ENCODE measurements at regions not wholly inside any gene's neighbourhood (a gene's known extent, or its start where the extent isn't known, plus 50 kb on each side); places are given as distances from the start of the nearest gene placed in this dataset.
"Not testable (repeated sequence)": the region's sequence is repeated elsewhere in the genome, so short reads cannot be mapped to it uniquely, and the experiment has no call there.

DNA sequence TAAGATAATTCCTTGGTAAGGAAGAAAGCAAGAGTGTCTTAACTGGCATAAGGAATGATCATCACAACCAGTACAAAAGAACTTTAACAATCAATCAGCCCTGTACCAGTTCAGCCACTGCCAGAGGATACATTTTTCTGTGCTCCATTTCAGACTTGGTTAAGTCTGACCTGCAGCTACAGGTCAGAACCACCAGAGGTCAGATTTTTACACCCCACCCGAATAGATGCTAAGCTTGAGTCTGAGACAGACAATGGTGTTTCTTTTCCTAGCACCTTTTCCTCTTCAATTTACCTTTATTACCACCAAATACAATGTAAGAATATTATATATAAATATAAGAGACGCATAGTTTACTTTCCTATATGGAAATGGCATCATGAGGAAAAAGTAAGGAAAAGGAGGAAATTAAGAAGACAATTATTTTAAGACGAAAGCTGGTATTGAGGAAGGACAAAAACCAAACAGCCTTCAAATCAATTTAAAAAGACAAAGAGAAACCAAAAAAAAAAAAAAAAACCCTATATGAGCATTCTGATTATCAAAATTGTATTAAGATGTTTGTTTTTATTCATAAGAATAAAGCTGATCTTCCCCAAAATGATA is 215.3 kb upstream of the TTC29 start:
- peak; percentile 29 for DNase-seq (ENCODE audit: low spot score)

DNA sequence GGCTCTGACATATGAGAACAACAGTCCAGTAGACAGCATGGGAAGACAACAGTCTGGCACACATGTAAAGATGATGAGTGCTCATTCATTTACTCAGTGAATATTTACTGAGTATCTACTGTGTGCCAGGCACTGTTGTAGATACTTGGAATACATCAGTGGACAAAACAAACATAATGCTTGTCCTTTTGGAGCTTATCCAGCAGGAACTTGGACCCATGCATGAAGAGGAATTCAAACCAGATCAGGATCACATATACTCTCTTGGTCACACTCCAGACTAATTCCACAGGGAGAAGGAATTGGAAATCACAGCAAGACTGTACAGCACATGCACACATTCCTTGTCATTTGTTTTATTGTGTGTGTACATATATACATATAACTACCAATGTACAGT is 217.6 kb upstream of the TTC29 start:
- no peak for DNase-seq (ENCODE audit: low spot score)

DNA sequence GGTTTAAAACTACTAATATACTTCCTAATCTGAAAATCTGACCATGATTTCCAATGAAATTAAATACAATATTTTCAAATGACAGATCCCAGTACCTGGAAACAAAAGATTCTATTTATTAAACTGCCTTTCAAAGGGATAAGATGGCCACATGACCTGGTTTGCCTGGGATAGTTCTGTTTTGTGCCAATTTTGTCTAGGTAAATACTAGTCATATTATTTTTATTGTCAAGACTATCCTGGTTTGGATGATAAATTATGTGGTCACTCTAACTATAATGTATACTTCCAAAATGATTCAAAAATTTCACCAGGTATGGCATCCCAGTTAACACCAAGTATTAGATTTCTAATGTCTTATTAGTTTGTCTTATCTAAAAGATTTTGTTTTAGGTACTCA is 222.5 kb upstream of the TTC29 start:
- not testable (repeated sequence) for DNase-seq (ENCODE audit: low spot score)

DNA sequence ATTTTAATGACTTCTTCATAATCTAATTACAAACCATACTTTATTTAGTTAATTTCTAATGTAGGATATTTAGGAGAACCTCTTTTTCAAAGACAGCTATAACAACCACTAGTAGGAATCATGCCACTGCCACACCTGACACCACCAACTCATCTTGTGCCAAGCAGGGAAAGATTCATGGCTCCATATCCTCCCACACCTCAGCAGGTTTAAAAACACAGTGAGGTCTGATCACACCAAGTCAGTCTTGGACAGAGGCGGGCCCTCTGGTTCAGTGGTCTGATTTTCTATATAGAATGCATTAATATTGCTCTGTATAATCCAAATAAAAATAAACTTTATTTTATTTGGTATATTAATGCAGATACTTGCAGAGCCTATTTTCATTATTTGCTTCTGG is 227.7 kb upstream of the TTC29 start:
- no peak for DNase-seq (ENCODE audit: low spot score)

DNA sequence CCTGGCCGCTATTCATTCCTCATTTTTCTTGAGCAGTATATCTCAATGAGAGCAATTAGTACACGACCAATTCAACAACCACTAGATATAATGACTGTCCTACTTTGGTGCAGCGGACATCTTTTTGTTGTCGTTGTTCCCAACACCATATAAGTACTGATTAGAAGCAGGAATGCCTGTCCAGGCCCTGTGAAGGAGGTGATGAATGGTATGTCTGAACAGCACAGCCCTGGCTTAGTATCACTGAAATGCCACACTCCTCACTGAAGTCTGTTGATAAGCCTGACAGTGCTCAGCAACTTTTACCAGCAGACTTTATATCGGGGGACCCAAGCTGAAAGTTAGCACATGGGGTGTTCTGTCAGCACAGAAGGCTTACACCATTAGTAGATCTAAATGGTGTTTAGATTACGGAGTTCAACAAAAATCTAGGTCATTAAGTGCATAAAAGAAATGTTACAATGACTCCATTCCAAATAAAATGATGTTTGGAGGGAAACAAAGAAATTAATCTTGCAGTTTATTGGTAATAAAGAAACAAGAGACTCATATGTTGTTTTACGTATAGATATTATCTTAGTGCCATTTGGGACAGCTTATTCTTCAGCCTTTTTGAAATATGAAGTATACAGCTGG is 228.3 kb upstream of the TTC29 start:
- no peak for DNase-seq (ENCODE audit: low spot score)

DNA sequence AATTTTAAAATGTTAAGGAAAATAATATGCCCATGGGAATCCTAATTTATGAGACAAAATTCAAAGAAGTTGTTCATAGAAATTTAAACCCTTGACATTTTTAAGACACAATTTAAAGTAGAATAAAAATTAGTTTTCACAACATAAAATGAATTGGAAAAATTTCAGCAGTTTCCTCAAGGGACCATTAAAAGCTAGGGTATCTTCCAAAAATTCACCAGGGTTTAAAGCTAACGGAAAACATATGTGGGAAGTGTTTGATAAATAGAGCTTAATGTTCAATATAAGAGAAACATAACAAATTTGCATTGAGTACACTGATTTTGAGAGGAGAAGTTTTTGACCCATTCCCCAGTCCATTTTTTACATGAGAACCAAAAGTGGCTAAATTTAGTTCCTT is 228.9 kb upstream of the TTC29 start:
- DNase-seq (ENCODE audit: low spot score): no peak

DNA sequence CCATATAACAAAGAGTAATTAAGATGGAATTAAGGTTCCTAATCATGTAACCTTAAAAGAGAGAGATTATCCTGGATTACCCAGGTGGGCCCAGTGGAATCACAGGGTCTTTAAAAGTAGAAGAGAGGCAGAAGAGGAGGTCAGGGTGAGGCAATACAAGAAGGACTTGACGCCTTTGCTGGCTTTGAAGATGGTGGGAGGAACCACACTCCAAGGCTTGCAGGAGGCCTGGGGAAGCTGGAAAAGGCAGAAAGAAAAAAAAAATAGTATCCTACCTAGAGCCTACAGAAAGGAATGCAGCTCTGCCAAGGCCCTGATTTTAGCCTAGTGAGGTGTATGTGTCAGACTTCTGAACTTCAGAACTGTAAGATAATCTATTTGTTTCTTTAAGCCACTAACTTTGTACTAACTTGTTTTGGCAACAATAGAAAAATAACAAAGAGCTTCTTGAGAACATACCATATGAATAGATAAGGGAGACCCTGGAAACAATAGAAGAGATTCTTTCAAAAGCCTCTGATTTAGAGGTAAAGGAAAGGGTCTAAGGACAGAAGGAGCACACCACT is 229.9 kb upstream of the TTC29 start:
- no peak for DNase-seq (ENCODE audit: low spot score)

DNA sequence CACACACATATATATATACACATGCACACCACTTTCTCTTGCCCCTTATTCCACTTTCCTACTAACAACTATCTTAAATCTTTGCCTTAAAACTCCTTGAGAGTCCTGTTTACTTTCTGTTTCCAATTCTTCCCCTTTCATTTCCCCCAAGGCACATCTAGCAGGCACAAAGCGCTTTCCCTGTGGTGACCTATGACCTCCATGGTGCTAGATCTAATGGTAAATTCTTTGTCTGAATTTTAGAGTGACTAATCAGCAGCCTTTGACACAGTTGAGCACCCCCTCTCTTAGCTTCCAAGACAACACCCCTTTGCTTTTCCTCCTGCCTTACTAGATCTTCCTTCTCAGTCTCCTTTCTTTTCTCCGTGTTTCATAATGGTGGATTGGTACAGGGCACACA is 236.4 kb upstream of the TTC29 start:
- no peak for DNase-seq (ENCODE audit: low spot score)

DNA sequence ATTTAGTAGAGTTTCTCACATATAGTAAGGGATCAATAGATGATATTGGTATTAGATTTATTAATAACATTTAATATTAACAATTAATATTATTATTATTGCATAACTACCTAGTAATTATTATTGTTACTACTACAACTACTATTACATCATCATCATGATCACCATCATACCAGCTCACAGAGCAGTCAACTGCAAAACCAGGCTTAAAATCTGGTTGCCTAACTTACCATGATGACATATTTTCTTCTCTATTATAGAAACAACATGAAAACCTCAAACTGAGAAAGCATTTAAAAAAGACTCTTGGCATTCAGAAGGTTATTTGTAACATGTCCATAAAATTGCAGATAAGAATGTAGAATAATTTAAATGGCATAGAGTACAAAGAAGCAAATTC is 247.0 kb upstream of the TTC29 start:
- no peak for DNase-seq (ENCODE audit: low spot score)

DNA sequence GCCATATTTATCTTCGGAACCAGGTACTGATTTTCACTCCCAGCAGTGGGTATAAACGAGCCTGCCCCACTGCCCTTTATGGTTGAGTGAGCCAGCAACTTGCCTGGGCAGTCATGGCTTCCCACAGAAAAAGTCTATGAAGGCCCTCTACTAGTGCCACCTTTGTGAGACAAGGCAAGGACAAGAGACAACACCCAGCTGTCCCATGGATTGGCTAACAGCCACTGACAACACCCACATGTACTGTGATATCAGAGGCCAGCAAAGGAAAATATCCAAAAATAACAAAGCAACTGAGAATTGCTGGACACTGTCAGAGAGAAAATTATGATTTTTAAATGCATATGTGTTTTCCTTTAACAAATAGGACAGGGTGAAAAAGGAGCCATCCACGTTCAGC is 248.4 kb upstream of the TTC29 start:
- DNase-seq (ENCODE audit: low spot score): no peak

DNA sequence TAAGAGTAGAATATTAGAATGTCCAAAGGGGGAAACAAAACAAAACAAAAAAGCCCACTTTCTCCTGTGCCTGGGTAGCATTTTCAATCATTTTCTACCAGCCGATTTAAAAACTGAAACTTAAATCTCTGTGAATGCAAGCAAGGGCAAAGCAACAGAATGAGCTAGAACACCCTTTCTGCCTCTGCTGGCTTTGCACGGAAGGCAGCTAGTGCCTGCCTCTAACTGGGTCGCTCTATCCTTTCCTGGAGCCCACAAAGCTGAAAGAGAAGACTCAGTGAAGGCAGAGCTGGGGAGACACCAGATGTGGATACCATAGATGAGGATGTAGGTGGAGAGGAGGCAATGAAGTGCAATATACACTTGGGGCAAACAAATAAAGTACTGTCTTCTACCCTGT is 248.9 kb upstream of the TTC29 start:
- DNase-seq (ENCODE audit: low spot score): no peak

DNA sequence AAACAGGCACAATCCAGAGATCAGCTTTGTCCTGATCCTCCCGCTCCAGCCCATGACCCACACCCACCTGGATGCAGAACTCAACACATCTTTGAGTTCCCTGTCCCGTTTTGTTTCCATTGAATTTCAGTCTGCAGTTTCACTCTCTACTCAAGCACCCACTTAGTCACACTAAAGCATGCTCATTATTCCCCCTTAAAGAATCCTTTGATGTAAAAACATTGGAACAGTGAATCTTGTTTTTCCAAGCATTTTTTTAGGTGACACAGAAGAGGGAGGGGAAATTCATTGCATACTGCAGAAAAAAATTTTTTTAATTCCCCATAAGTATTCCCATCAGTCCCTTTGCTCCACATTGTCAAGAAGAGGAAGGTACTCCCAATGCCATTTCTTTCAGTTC is 249.7 kb upstream of the TTC29 start:
- DNase-seq (ENCODE audit: low spot score): no peak

DNA sequence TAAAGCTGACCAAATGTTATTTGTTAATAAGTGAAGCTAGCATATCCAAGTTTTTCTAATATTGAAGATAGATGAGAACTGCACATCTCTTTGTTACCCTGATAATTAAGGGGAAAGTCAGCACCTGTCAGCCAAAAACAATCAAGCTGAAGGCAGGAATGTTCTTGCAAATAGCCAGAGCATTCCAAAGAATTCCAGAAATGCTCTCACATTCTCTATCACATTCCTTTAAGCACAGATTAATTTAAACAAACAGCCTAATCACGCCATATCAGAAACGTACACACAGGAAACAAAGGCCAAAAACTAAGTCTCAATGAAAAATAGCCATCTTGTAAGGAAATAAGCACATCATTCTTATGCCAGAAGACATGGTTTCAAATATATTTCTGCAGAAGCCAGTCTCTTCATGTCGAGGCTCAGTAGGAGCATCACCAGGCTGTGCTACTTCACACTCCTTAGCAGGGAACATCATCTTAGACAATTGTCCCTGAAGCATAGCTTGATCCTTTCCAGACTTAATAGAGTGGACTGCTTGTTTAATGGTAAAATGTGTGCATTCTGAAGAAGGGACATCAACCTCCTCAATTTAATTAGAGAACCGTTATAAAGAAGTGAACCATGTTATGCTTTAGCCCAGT is 252.9 kb upstream of the TTC29 start:
- no peak for DNase-seq (ENCODE audit: low spot score)

DNA sequence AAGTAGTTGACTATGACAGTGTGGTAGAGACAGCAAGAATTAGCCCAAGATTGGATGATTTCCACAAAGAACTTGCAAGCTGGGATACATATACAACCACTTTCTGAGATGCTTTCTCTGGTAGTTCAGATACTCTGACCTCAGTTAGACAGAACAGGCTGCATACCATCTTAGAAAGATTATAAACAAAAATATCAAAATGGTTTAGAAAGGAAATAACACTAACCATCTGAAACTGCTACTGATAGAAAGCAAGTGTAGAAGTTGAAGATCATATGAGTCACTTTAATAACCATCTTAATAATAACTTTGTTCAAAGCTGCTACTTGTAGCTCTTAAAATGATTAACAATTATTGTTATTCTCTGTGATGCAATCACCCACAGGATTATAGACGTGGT is 255.4 kb upstream of the TTC29 start:
- DNase-seq (ENCODE audit: low spot score): no peak

DNA sequence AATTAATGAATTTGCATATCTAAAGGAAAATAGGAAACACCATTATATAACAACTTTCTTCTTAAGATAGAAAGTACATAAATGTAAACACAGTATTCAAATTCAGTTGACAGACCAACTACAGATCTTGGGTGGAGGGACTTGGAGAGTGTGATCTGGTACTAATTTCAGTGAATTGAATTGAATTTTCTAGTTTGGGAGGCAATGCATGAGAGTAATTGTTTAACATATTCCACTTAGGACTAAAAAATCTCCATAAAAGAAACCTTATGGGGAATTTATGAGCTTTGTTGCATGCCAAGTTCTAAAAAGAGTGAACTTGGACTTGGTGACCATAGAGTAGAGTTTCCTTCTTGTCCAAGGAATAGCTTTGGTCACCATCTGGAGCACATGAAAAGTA is 261.1 kb upstream of the TTC29 start:
- no peak for DNase-seq (ENCODE audit: low spot score)

DNA sequence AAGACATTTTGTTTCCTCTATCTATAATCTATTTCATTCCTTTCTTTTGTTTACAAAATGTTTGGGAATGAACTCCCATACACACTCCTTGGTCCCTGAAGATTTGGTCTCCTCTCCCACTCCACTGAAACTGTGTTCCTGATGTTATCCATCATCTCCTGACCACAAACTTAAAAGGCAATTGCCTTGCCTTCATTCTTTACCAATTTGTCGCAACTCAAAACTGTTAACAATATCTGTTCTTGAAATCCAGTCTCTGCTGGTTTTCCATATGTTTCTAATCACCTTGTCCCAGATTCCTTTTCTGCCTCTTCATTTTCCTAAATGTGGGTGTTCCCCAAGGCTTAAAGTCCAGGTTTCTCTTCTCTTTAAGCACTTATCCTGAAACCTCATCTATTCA is 262.2 kb upstream of the TTC29 start:
- no peak for DNase-seq (ENCODE audit: low spot score)

DNA sequence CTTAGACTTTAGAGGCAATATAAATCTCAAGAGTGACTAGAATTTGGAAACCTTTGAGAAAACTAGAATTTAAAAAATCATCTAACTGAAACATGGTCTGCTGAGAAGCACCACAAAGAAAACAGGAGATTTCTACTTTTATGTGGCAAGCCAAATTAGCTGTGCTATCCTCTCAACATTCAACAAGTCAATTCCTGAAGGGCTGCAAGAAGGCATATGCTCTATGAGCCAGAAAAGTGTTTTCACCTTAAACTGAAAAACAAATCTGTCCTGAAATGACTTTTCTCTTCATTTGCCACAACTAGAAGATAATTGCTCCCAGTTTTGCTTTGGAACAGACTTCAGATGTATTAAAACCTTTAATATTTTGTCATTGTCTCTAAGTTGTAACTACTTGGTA is 263.2 kb upstream of the EDNRA start:
- no peak for DNase-seq (ENCODE audit: low spot score)

DNA sequence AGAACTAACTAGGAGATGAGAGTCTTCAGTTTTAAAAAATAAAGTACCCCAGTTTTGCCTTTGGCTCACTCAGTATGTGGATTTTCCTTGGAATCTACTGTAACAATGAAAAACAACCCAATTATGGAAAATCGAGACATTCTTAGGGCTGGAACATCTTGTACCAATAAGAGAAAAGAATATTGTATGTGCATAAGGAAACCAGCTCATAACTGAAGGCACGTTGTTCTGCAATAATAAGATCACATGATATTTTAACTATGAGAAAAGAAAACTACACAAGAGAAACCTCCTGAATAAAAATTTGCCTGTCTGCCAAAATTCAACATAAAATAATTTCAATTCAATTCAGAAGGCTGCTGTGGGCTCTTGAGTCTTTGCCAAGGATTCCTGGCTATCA is 261.8 kb upstream of the EDNRA start:
- DNase-seq (ENCODE audit: low spot score): no peak

DNA sequence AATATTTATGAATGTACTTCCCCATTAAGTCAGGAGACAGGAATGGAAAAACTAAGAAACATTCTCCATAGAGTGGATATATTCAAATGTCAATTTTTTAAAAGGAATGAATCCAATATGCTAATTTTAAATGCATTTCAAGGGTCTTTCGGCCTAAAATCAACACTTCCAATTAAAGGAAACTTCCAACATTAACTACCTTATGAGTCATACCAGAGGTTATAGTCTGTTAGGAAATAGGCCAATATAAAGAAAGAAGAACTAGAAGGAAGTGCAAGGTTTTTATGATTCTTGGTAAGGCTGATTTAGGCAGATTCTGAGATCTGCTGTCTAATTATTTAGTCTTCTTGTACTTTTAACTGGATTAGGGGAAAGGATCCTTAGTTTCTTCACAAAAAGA is 260.1 kb upstream of the EDNRA start:
- no peak for DNase-seq (ENCODE audit: low spot score)

DNA sequence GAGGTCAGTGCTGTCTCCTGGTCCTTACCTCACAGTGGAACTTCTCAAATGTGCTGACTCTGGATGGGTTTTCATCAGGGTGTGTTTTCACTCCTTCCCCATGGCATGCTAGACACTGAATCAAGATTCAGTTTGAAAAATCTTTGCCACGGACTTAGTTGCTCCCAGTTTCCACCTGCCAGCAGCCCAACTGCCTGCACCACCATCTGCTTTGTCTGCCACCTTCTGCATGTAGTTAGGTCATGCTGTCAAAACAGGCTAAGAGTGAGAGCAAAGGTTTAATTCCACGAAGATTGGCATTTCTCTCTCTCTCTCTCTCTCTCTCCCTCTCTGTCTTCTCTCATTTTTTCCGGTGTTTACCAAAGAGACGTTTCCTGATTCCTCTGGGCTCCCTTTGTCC is 258.0 kb upstream of the EDNRA start:
- no peak for DNase-seq (ENCODE audit: low spot score)

DNA sequence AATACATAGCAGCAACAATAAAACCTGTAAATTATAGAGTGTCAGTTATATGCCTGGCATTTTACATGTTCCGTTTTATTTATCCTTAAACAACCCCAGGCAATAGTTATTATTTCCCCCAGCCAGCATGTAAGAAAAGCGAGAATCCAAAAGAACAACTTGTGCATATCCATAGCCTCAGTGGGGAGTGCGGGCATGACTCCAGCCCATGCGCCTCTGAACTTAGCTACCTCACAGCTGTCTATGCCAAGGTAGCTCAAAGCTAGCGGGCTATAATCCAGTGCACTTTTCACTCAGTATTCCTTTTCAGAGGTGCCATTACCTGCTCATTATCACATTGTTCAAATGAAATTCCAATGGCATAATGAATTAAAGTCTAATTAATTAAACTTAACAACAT is 257.3 kb upstream of the EDNRA start:
- no peak for DNase-seq (ENCODE audit: low spot score)

DNA sequence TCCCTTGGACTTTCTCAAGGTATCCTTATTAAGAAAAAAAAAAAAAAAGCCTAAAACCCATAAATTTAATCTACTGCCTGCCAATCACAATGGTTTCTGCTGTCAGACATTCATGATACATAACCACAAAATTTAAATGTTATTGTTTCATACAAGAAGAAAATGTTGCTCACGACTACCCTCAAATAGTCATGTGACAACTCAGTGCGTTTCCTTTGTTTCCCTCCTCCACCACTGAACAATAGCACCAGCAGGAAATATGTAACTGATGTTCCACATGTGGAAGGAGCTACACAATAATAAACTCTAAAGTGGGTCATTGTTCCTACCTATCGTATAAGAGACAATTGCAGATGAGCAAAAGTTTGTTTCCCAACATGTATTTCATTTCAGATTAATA is 244.1 kb upstream of the EDNRA start:
- no peak for DNase-seq (ENCODE audit: low spot score)

DNA sequence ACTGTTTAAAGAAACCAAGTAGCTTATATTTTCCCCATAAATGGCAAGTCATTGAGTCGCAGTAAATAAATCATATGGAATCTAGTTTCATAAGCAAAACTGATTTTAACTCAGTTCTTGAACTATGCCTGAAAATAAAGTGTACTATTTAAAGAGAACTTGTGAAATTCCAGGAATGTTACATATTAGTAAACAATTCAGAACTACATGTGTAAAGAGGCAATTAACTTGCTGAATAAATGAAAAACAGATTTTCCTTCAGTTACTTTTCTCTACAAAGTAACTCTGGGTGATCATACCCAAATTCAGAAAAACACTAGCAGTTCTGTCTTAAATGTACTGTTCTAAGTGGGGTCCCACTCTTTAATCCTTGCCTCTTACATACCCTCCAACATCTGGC is 236.1 kb upstream of the EDNRA start:
- no peak for DNase-seq (ENCODE audit: low spot score)

DNA sequence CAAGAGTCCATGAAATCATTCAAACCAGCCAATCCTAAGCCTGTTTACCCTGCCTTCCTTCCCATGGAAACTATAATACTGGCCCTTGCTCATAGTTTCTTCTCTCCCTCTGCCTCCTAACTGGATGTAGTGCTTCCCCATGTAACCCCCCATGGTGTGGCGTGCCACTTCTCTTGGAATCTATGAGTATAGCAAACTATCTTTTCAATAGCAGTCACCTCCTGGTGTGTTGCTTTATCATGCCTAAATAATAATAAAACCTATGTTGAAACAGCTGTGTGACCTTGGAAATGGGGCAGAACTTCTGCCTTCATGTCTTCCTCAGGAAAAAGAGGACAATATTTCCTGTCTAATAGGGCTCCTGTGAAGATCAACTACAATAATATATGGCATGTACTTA is 234.8 kb upstream of the EDNRA start:
- DNase-seq (ENCODE audit: low spot score): no peak
